ENCODE measurements at regions not wholly inside any gene's neighbourhood (a gene's known extent, or its start where the extent isn't known, plus 50 kb on each side); places are given as distances from the start of the nearest gene placed in this dataset.

- no peak for TF ChIP-seq ILF3 (IDR thresholded peaks at IDR 0.05; ENCODE audit: borderline replicate concordance)
- no peak for TF ChIP-seq NKRF (IDR thresholded peaks at IDR 0.05; ENCODE audit: borderline replicate concordance)
- no peak for TF ChIP-seq THRA (IDR thresholded peaks at IDR 0.05)
- no peak for TF ChIP-seq HSF4 (CRISPR knock-in tag; IDR thresholded peaks at IDR 0.05; ENCODE audit: borderline replicate concordance)
- no peaks in the 10 kb centered on the region for H3K27me3 ChIP-seq (ENCODE audit: control insufficient read depth in 2 of 2, insufficient read depth in 2 of 2, low read length in 2 of 2)
- H3K9me1 ChIP-seq (ENCODE audit: control insufficient read depth, insufficient read depth, low read length) = no peaks in the 10 kb centered on the region
- intact Hi-C loops (cut with micrococcal nuclease) = no loop called here
- no peak overlapping the region for H3K4me3 ChIP-seq
- in situ Hi-C loops (cut with MboI) = no loop called here
- POLR2A ChIA-PET = no interaction called here
- BruUV-seq (replicated peaks) = no TSS peak
- no peaks in the 10 kb centered on the region for H4K20me1 ChIP-seq (replicated peaks; ENCODE audit: control insufficient read depth, insufficient read depth, low read length)
- no peaks in the 10 kb centered on the region for H3K4me1 ChIP-seq (replicated peaks in 1 of 2; ENCODE audit: control insufficient read depth in 2 of 2, insufficient read depth in 2 of 2, low read length in 2 of 2)
- no peak overlapping the region for H3K27ac ChIP-seq (ENCODE audit: extremely low read depth, low read depth, low read length)
- no peaks in the 10 kb centered on the region for H3K36me3 ChIP-seq (ENCODE audit: control insufficient read depth, insufficient read depth, low read length)
- 0% methylated on average over 2 of the region's 2 CpGs for WGBS (ENCODE audit: insufficient coverage, low coverage, missing lambda C conversion rate)
- DNase-seq (ENCODE audit: extremely low read depth in 1 of 4, low spot score in 3 of 4) = no peak
- CTCF ChIA-PET (ENCODE audit: low intra/inter-chr PET ratio) = no interaction called here
- ATAC-seq = no peak
- H3K4me2 ChIP-seq (ENCODE audit: insufficient read depth, low read length) = no peak overlapping the region
- no peaks in the 10 kb centered on the region for H3K9me3 ChIP-seq (replicated peaks; ENCODE audit: control insufficient read depth, insufficient read depth, low read depth, low read length)
- H2AFZ ChIP-seq (ENCODE audit: low read depth, low read length) = no peak overlapping the region
- no peaks in the 10 kb centered on the region for H3K79me2 ChIP-seq (ENCODE audit: control insufficient read depth, insufficient read depth, low read length)
- no peak for FAIRE-seq
- no peak overlapping the region for H3K9ac ChIP-seq (ENCODE audit: insufficient read depth in 1 of 2, low read depth in 2 of 2, low read length in 2 of 2)
Observed at GRCh38 chr9:17958363-17958762, 379.5 kb downstream of the SH3GL2 start.

Measured in K562 (cell line).